Astrocyte of the cerebellum (primary cell): ENCODE measurements at regions not wholly inside any gene's neighbourhood (a gene's known extent, or its start where the extent isn't known, plus 50 kb on each side); places are given as distances from the start of the nearest gene placed in this dataset.
"Not testable (repeated sequence)": the region's sequence is repeated elsewhere in the genome, so short reads cannot be mapped to it uniquely, and the experiment has no call there.

Source experiments
- DNase-seq: peaks from one replicate; pipeline ENCODE4 v3.0.0-alpha.2; 2011; ENCODE audit warnings: low read depth
- H3K4me3 ChIP-seq: 2 replicates; pipeline ENCODE4 v1.5.1; 2011; ENCODE audit warnings: mild to moderate bottlenecking, low read depth, low read length, moderate library complexity
- in situ Hi-C: cut with HindIII; loops from 2 replicates; pipeline ENCODE4 v1.10.0; 2017; ENCODE audit warnings: low sequenced_read_pairs
- TF ChIP-seq, protein P1 (sequence below): IDR thresholded peaks from 2 replicates; pipeline ENCODE4 v1.5.1; 2012; ENCODE audit warnings: low read length, low read depth, moderate library complexity, mild to moderate bottlenecking; ENCODE audit errors: missing control alignments

DNA sequence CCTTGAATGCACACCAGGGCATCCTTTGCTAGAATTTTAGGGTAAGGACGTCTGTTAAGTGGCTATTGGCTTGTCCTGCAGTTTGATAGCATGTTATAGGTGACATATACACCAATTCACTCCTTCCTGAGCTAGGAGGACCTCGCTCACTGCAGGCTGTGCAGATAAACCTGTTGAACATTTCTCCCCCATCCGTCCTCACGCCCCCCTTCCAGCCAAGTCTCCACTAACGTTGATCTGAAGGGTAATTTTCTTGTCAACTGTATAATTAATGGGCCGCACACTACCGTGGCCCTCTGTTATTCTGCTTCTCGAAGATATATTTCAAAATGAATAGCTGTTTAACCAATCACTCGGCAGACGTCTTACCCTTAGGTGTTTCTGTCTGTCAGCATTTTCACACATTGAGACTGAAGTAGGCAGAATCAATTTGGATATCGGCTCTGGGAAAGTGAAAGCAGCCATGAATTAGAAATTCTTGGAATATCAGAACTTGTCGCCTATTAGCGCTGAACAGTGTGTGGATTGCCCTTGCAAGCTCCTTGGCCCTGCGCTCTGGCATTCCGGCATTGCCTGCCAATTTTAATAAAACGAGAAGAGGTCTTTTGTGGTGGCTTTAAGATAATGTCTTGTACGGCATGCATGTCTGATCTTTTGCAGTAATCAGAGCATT is 905.3 kb downstream of the TYW1 start:
- TF ChIP-seq, protein P1, sequence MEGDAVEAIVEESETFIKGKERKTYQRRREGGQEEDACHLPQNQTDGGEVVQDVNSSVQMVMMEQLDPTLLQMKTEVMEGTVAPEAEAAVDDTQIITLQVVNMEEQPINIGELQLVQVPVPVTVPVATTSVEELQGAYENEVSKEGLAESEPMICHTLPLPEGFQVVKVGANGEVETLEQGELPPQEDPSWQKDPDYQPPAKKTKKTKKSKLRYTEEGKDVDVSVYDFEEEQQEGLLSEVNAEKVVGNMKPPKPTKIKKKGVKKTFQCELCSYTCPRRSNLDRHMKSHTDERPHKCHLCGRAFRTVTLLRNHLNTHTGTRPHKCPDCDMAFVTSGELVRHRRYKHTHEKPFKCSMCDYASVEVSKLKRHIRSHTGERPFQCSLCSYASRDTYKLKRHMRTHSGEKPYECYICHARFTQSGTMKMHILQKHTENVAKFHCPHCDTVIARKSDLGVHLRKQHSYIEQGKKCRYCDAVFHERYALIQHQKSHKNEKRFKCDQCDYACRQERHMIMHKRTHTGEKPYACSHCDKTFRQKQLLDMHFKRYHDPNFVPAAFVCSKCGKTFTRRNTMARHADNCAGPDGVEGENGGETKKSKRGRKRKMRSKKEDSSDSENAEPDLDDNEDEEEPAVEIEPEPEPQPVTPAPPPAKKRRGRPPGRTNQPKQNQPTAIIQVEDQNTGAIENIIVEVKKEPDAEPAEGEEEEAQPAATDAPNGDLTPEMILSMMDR = no peak
- no peak for DNase-seq
- in situ Hi-C loops = no loop called here
- H3K4me3 ChIP-seq = no peak overlapping the region

GRCh38 chr7:67907792-67908191 is 911.2 kb downstream of the TYW1 start:
- TF ChIP-seq, protein P1 = no peak
- DNase-seq = no peak
- in situ Hi-C loops = no loop called here
- H3K4me3 ChIP-seq = no peak overlapping the region

GRCh38 chr7:67912437-67912836 is 915.8 kb downstream of the TYW1 start:
- in situ Hi-C loops = no loop called here
- no peak overlapping the region for H3K4me3 ChIP-seq
- TF ChIP-seq, protein P1 = no peak
- no peak for DNase-seq

- H3K4me3 ChIP-seq = no peak overlapping the region
- DNase-seq = no peak
- in situ Hi-C loops = no loop called here
- TF ChIP-seq, protein P1 = no peak
Observed at GRCh38 chr7:67913604-67914003, 917.0 kb downstream of the TYW1 start.

DNA sequence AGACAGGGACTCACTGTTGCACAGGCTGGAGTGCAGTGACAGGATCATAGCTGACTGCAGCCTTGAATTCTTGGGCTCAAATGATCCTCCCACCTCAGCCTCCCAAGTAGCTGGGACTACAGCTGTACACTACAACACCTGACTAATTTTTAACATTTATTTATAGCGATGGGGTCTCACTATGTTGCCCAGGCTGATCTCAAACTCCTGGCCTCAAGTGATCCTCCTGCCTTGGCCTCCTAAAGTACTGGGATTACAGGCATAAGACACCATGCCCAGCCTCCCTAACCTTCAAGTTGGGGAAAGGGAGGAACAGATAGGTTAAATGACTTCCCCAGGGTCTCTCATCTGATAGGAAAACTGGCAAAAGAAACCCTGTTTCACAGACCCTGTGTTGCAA is 919.5 kb downstream of the TYW1 start:
- in situ Hi-C loops, DNase-seq, H3K4me3 ChIP-seq: not testable (repeated sequence)

DNA sequence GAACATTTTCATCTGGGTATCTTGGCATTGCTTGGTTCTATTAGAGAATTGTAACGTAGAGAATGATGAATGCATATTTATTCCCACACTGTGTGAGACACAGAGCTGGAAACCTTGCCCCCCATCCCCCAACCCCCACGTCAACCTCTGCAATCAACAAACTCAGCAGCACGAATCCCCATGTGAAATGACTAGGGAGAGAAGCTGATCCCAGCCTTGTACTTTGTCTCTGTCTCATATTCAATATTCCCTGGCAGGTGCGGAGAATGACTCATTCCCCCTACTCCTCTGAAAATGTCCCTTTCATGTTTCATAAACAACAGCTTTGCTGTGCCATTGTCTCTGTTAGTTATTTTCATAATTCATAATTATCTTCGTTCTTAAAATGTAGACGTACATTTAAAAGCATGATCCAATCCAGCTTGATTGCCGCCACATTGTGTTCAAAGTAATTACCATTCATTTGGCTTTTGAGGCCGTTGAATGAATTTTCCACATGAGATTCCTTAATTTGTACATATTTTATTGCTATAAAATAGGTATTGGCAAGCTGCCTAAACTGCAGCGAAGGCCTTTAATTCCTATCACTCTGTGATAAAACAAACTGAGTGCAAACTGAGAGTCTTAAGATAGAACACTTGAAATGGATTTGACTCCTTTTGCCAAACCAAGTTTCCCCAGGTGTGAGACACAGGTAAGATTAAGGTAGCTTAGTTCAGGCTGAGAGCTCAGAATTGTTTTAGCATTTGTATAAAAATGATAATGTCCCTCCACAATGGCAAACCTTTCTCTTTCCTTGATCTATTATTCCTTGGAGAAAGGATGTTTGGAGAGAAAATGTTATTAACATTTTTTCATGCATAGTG is 920.2 kb downstream of the TYW1 start:
- TF ChIP-seq, protein P1 = no peak
- DNase-seq = no peak
- no peak overlapping the region for H3K4me3 ChIP-seq
- in situ Hi-C loops = no loop called here

DNA sequence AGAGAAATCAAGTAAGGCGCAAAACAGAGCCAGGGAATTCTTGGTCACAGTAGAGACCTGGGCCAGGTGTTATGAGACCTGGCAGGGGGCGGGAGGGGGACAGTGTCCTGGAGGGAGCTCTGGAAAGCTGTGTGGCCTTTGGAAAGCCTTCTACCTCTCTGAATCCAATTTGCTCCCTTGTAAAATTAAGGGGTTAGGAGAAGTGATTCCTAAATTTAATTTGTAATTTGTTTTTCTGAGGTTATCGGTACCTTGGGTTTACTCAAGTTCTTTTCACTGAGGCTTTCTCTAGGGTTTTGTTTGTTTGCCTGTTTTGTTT is 920.8 kb downstream of the TYW1 start:
- in situ Hi-C loops = no loop called here
- H3K4me3 ChIP-seq = no peak overlapping the region
- DNase-seq = no peak
- TF ChIP-seq, protein P1 = no peak
